Transverse colon (tissue), 4 donors: ENCODE measurements at regions not wholly inside any gene's neighbourhood (a gene's known extent, or its start where the extent isn't known, plus 50 kb on each side); places are given as distances from the start of the nearest gene placed in this dataset.

Experiments
- DNase-seq: peaks from one replicate; pipeline ENCODE4 v3.0.0-alpha.2; 2019
- H3K27ac ChIP-seq, 4 donors: fragments of 200-600 bp; sonication (generic); 2 replicates each; pipeline ENCODE4 v1.5.1; 2016 to 2018; ENCODE audit warnings: inconsistent platforms in 4 of 4
- H3K27me3 ChIP-seq: fragments of 200-600 bp; sonication (generic); 2 replicates; pipeline ENCODE4 v1.5.1; 2017; ENCODE audit warnings: inconsistent platforms
- H3K36me3 ChIP-seq, 4 donors: fragments of 200-600 bp; sonication (generic); 2 replicates each; pipeline ENCODE4 v1.5.1; 2017 to 2019; ENCODE audit warnings: inconsistent platforms in 4 of 4
- H3K4me1 ChIP-seq, 4 donors: fragments of 200-600 bp; sonication (generic); 2 replicates each; pipeline ENCODE4 v1.5.1; 2017 to 2020; ENCODE audit warnings: inconsistent platforms in 4 of 4
- H3K4me3 ChIP-seq, 4 donors: fragments of 200-600 bp; sonication (generic); 1 replicate in 1 of 4; 2 replicates in 3 of 4; pipeline versions ENCODE4 v1.5.1 to v1.6.1; 2017 to 2019; ENCODE audit warnings: inconsistent platforms in 4 of 4
- H3K9me3 ChIP-seq, 2 donors: fragments of 200-600 bp; sonication (generic); 2 replicates each; pipeline ENCODE4 v1.5.1; 2017 to 2019; ENCODE audit warnings: inconsistent platforms in 2 of 2
- CTCF ChIP-seq, 5 experiments: fragments of 200-600 bp in 3 of 5; fragments of 450-650 bp in 2 of 5; sonication (generic) in 3 of 5; IDR thresholded peaks; 1 replicate in 2 of 5; 2 replicates in 3 of 5; pipeline ENCODE4 v1.5.1; 2016 to 2017; ENCODE audit warnings: antibody characterized with exemption in 5 of 5, inconsistent platforms in 3 of 5, mild to moderate bottlenecking in 2 of 5, moderate library complexity in 1 of 5
- EP300 ChIP-seq: sonication (generic); formaldehyde crosslinking; IDR thresholded peaks from one replicate; pipeline ENCODE4 v1.6.1; 2017; ENCODE audit warnings: antibody characterized with exemption, low read depth
- POLR2A ChIP-seq: fragments of 450-650 bp; IDR thresholded peaks from one replicate; pipeline ENCODE4 v1.6.1; 2016; ENCODE audit warnings: antibody characterized with exemption, mild to moderate bottlenecking, moderate library complexity
- POLR2AphosphoS5 ChIP-seq, 3 donors: sonication (generic); formaldehyde crosslinking; IDR thresholded peaks; one replicate each; pipeline ENCODE4 v1.6.1; 2016; ENCODE audit warnings: antibody characterized with exemption in 3 of 3
- WGBS, 2 donors: methylation state at CpG; one replicate each; pipeline ENCODE4 v1.1.5; 2018; ENCODE audit warnings: low coverage in 1 of 2; 5-methylcytosine and 5-hydroxymethylcytosine counted together
- in situ Hi-C, 4 donors: fragments of 200-750 bp; cut with MboI; loops; one replicate each; pipeline versions ENCODE4 v1.15.0 to v1.15.1; 2017; ENCODE audit warnings: low sequenced_read_pairs in 3 of 4, low pct_ligation_motif_present in 1 of 4, low pct_unique_long_range_greater_than_20kb in 1 of 4
- intact Hi-C: fragments of 100-400 bp; cut with DNase I; formaldehyde crosslinking; loops from one replicate; pipeline ENCODE4 v1.15.1; 2023; ENCODE audit warnings: low total_unique reads

GRCh38 chr3:144351773-144352365, 380.2 kb downstream of the DIPK2A start:
- Histone ChIP-seq H3K27me3 (no peaks in the 10 kb centered on the region), H3K27ac (no peak overlapping the region), H3K4me3 (no peak overlapping the region), H3K4me1 (no peaks in the 10 kb centered on the region), H3K9me3 (no peaks in the 10 kb centered on the region), H3K36me3 (no peaks in the 10 kb centered on the region)
- WGBS, 2 donors = 58 to 62% methylated on average over 4 of the region's 4 CpGs
- TF ChIP-seq CTCF (IDR thresholded peaks at IDR 0.05) (no peak), EP300 (no peak), POLR2A (no peak), POLR2AphosphoS5 (IDR thresholded peaks at IDR 0.05) (no peak)
- DNase-seq = no peak
- in situ Hi-C loops = no loop called here
- intact Hi-C loops = no loop called here

GRCh38 chr3:144358191-144358590, 386.6 kb downstream of the DIPK2A start:
- in situ Hi-C loops = no loop called here
- DNase-seq = no peak
- intact Hi-C loops = no loop called here
- Histone ChIP-seq H3K4me1 (no peaks in the 10 kb centered on the region), H3K4me3 (no peak overlapping the region), H3K36me3 (no peaks in the 10 kb centered on the region), H3K27me3 (no peaks in the 10 kb centered on the region), H3K9me3 (no peaks in the 10 kb centered on the region), H3K27ac (no peak overlapping the region)
- 35 to 43% methylated on average over 2 of the region's 2 CpGs for WGBS, 2 donors
- TF ChIP-seq EP300 (no peak), CTCF (IDR thresholded peaks at IDR 0.05) (no peak), POLR2A (no peak), POLR2AphosphoS5 (IDR thresholded peaks at IDR 0.05) (no peak)

- in situ Hi-C loops (no loop called here), intact Hi-C loops (no loop called here)
- no peaks in the 10 kb centered on the region for H3K9me3 ChIP-seq
- TF ChIP-seq CTCF (IDR thresholded peaks at IDR 0.05) = no peak
- no peak for TF ChIP-seq EP300
- TF ChIP-seq POLR2A = no peak
- TF ChIP-seq POLR2AphosphoS5 (IDR thresholded peaks at IDR 0.05) = no peak
- WGBS, 2 donors = 76 to 83% methylated on average over 1 of the region's 1 CpG
- H3K27me3 ChIP-seq = no peaks in the 10 kb centered on the region
- H3K4me1 ChIP-seq = no peaks in the 10 kb centered on the region
- H3K4me3 ChIP-seq = no peak overlapping the region
- no peak for DNase-seq
- H3K36me3 ChIP-seq = no peaks in the 10 kb centered on the region
- H3K27ac ChIP-seq = no peak overlapping the region
These were observed 389.4 kb downstream of the DIPK2A start for GRCh38 chr3:144361002-144361401.

- no peak overlapping the region for H3K4me3 ChIP-seq
- no peaks in the 10 kb centered on the region for H3K36me3 ChIP-seq
- TF ChIP-seq CTCF (IDR thresholded peaks at IDR 0.05) (no peak), POLR2AphosphoS5 (IDR thresholded peaks at IDR 0.05) (no peak), POLR2A (no peak), EP300 (no peak)
- H3K27me3 ChIP-seq = no peaks in the 10 kb centered on the region
- intact Hi-C loops = no loop called here
- H3K4me1 ChIP-seq = no peaks in the 10 kb centered on the region
- no peaks in the 10 kb centered on the region for H3K9me3 ChIP-seq
- DNase-seq = no peak
- in situ Hi-C loops = no loop called here
- WGBS, 2 donors = 67 to 88% methylated on average over 3 of the region's 3 CpGs
- H3K27ac ChIP-seq = no peak overlapping the region
These were observed 390.5 kb downstream of the DIPK2A start for GRCh38 chr3:144362126-144362525.
